ENCODE measurements at regions not wholly inside any gene's neighbourhood (a gene's known extent, or its start where the extent isn't known, plus 50 kb on each side); places are given as distances from the start of the nearest gene placed in this dataset.

GRCh38 chr13:93140912-93141311, 85.7 kb upstream of the GPC6 start:
- no peak for DNase-seq (ENCODE audit: low spot score)

- DNase-seq (ENCODE audit: low spot score): no peak
Observed at GRCh38 chr13:93144031-93144430, 82.6 kb upstream of the GPC6 start.

- no peak for DNase-seq (ENCODE audit: low spot score)
Observed at GRCh38 chr13:93145199-93145598, 81.4 kb upstream of the GPC6 start.

GRCh38 chr13:93146584-93147297, 79.9 kb upstream of the GPC6 start:
- DNase-seq (ENCODE audit: low spot score): no peak

- no peak for DNase-seq (ENCODE audit: low spot score)
Observed at GRCh38 chr13:93147298-93147645, 79.3 kb upstream of the GPC6 start.

GRCh38 chr13:93147946-93148345, 78.7 kb upstream of the GPC6 start:
- no peak for DNase-seq (ENCODE audit: low spot score)

GRCh38 chr13:93151277-93151676, 75.3 kb upstream of the GPC6 start:
- DNase-seq (ENCODE audit: low spot score): peak; percentile 28

GRCh38 chr13:93158565-93158964, 68.0 kb upstream of the GPC6 start:
- no peak for DNase-seq (ENCODE audit: low spot score)

GRCh38 chr13:93169980-93170379, 56.6 kb upstream of the GPC6 start:
- DNase-seq (ENCODE audit: low spot score): peak; percentile 18

- DNase-seq (ENCODE audit: low spot score): no peak
Observed at GRCh38 chr13:93172109-93172508, 54.5 kb upstream of the GPC6 start.

GRCh38 chr13:93173654-93174053, 53.0 kb upstream of the GPC6 start:
- DNase-seq (ENCODE audit: low spot score): no peak

GRCh38 chr13:93174260-93174659, 52.3 kb upstream of the GPC6 start:
- no peak for DNase-seq (ENCODE audit: low spot score)
